Urinary bladder (tissue), 3 donors: ENCODE measurements at regions not wholly inside any gene's neighbourhood (a gene's known extent, or its start where the extent isn't known, plus 50 kb on each side); places are given as distances from the start of the nearest gene placed in this dataset.

Experiments used
- DNase-seq: peaks from one replicate; pipeline ENCODE4 v3.0.0-alpha.2; 2015; ENCODE audit errors: extremely low spot score
- H3K27ac ChIP-seq: one replicate; pipeline ENCODE4 v1.5.1; 2013; ENCODE audit warnings: low read depth, mild to moderate bottlenecking, moderate library complexity
- H3K36me3 ChIP-seq: one replicate; pipeline ENCODE4 v1.6.1; 2013; ENCODE audit warnings: mild to moderate bottlenecking, moderate library complexity; ENCODE audit not compliant: insufficient read depth
- H3K4me1 ChIP-seq: one replicate; pipeline ENCODE4 v1.6.1; 2013; ENCODE audit warnings: mild to moderate bottlenecking, moderate library complexity; ENCODE audit not compliant: insufficient read depth
- H3K4me3 ChIP-seq: one replicate; pipeline ENCODE4 v1.5.1; 2013; ENCODE audit warnings: low read depth, low read length
- WGBS: extraction: QIAGEN DNeasy Blood & Tissue Kit; methylation state at CpG from one replicate; pipeline ENCODE4 v1.1.7; 2013; 5-methylcytosine and 5-hydroxymethylcytosine counted together
- donor health status: healthy with polysubstance abuse.
- donor health status: healthy.

GRCh38 chr4:128524311-128524710, 236.7 kb upstream of the PGRMC2 start:
- no peaks in the 10 kb centered on the region for H3K4me1 ChIP-seq
- 66% methylated on average over 6 of the region's 6 CpGs for WGBS
- H3K36me3 ChIP-seq = no peaks in the 10 kb centered on the region
- H3K4me3 ChIP-seq = no peak overlapping the region
- no peak for DNase-seq
- no peak overlapping the region for H3K27ac ChIP-seq

- no peaks in the 10 kb centered on the region for H3K36me3 ChIP-seq
- 34% methylated on average over 4 of the region's 4 CpGs for WGBS
- H3K4me1 ChIP-seq = no peaks in the 10 kb centered on the region
- H3K4me3 ChIP-seq = no peak overlapping the region
- DNase-seq = no peak
- no peak overlapping the region for H3K27ac ChIP-seq
Observed at GRCh38 chr4:128521648-128522111, 234.1 kb upstream of the PGRMC2 start.

- Histone ChIP-seq H3K27ac (no peak overlapping the region), H3K4me3 (no peak overlapping the region), H3K36me3 (no peaks in the 10 kb centered on the region), H3K4me1 (peaks cover 2% of the 10 kb centered on the region)
- WGBS = 69% methylated on average over 2 of the region's 2 CpGs
- no peak for DNase-seq
Observed at GRCh38 chr4:128521156-128521555, 233.5 kb upstream of the PGRMC2 start.

GRCh38 chr4:128519163-128519830, 231.7 kb upstream of the PGRMC2 start:
- no peak overlapping the region for H3K4me3 ChIP-seq
- H3K4me1 ChIP-seq = peaks cover 2% of the 10 kb centered on the region
- H3K36me3 ChIP-seq = no peaks in the 10 kb centered on the region
- no peak overlapping the region for H3K27ac ChIP-seq
- WGBS = 65% methylated on average over 7 of the region's 7 CpGs
- DNase-seq = no peak

GRCh38 chr4:128517739-128518510, 230.3 kb upstream of the PGRMC2 start:
- no peak for DNase-seq
- H3K27ac ChIP-seq = no peak overlapping the region
- no peaks in the 10 kb centered on the region for H3K36me3 ChIP-seq
- 57% methylated on average over 5 of the region's 5 CpGs for WGBS
- peaks cover 2% of the 10 kb centered on the region for H3K4me1 ChIP-seq
- no peak overlapping the region for H3K4me3 ChIP-seq

- peaks cover 2% of the 10 kb centered on the region for H3K4me1 ChIP-seq
- no peak for DNase-seq
- H3K4me3 ChIP-seq = no peak overlapping the region
- H3K27ac ChIP-seq = peak overlapping the region; percentile 48
- whole genome bisulfite sequencing = 70% methylated on average over 4 of the region's 4 CpGs
- no peaks in the 10 kb centered on the region for H3K36me3 ChIP-seq
Observed at GRCh38 chr4:128517096-128517738, 229.6 kb upstream of the PGRMC2 start.

GRCh38 chr4:128516301-128516969, 228.8 kb upstream of the PGRMC2 start:
- Histone ChIP-seq H3K4me3 (no peak overlapping the region), H3K4me1 (peaks cover 2% of the 10 kb centered on the region), H3K27ac (no peak overlapping the region), H3K36me3 (no peaks in the 10 kb centered on the region)
- DNase-seq = peak; percentile 61
- 58% methylated on average over 8 of the region's 8 CpGs for WGBS

GRCh38 chr4:128513664-128514484, 226.3 kb upstream of the PGRMC2 start:
- DNase-seq = no peak
- Histone ChIP-seq H3K4me3 (no peak overlapping the region), H3K4me1 (peaks cover 2% of the 10 kb centered on the region), H3K36me3 (no peaks in the 10 kb centered on the region), H3K27ac (no peak overlapping the region)
- WGBS = 83% methylated on average over 3 of the region's 3 CpGs

- Histone ChIP-seq H3K4me1 (peaks cover 2% of the 10 kb centered on the region), H3K4me3 (no peak overlapping the region), H3K27ac (no peak overlapping the region), H3K36me3 (no peaks in the 10 kb centered on the region)
- no peak for DNase-seq
Observed at GRCh38 chr4:128512767-128513322, 225.2 kb upstream of the PGRMC2 start.

- Histone ChIP-seq H3K36me3 (no peaks in the 10 kb centered on the region), H3K27ac (no peak overlapping the region), H3K4me3 (no peak overlapping the region), H3K4me1 (peaks cover 2% of the 10 kb centered on the region)
- 91% methylated on average over 5 of the region's 5 CpGs for WGBS
- no peak for DNase-seq
Observed at GRCh38 chr4:128512161-128512560, 224.5 kb upstream of the PGRMC2 start.

GRCh38 chr4:128510850-128511249, 223.2 kb upstream of the PGRMC2 start:
- DNase-seq = no peak
- no peaks in the 10 kb centered on the region for H3K36me3 ChIP-seq
- no peaks in the 10 kb centered on the region for H3K4me1 ChIP-seq
- 85% methylated on average over 2 of the region's 2 CpGs for WGBS
- H3K4me3 ChIP-seq = no peak overlapping the region
- no peak overlapping the region for H3K27ac ChIP-seq

GRCh38 chr4:128502818-128503527, 215.4 kb upstream of the PGRMC2 start:
- DNase-seq = no peak
- Histone ChIP-seq H3K27ac (no peak overlapping the region), H3K4me1 (no peaks in the 10 kb centered on the region), H3K36me3 (no peaks in the 10 kb centered on the region), H3K4me3 (no peak overlapping the region)
- 57% methylated on average over 1 of the region's 1 CpG for WGBS
